OCI-LY3 (cell line): ENCODE measurements at regions not wholly inside any gene's neighbourhood (a gene's known extent, or its start where the extent isn't known, plus 50 kb on each side); places are given as distances from the start of the nearest gene placed in this dataset.

Experiments
- H2AFZ ChIP-seq: fragments of 200-600, 300-600 bp; shearing (Covaris generic); 2 replicates; pipeline ENCODE4 v1.6.0; 2014; ENCODE audit warnings: antibody characterized with exemption, low read depth, low read length
- H3K27ac ChIP-seq: fragments of 200-600, 300-600 bp; sonication (generic); 2 replicates; pipeline ENCODE4 v1.5.1; 2014; ENCODE audit warnings: mild to moderate bottlenecking, low read length, moderate library complexity, mixed read lengths
- H3K27me3 ChIP-seq: fragments of 200-600, 300-600 bp; sonication (generic); 2 replicates; pipeline ENCODE4 v1.6.1; 2014; ENCODE audit warnings: low read depth, low read length, mixed read lengths
- H3K36me3 ChIP-seq: fragments of 200-600, 300-600 bp; sonication (generic); replicated peaks from 2 replicates; pipeline ENCODE3; 2014; ENCODE audit warnings: low read depth, low read length, mixed read lengths
- H3K4me1 ChIP-seq: fragments of 300-600, 200-600 bp; sonication (generic); 2 replicates; pipeline ENCODE4 v1.6.1; 2014; ENCODE audit warnings: low read length, mixed read lengths
- H3K4me2 ChIP-seq: fragments of 200-600, 300-600 bp; sonication (generic); 2 replicates; pipeline ENCODE4 v1.6.1; 2014; ENCODE audit warnings: low read length, mixed read lengths
- H3K4me3 ChIP-seq: fragments of 300-600, 200-600 bp; sonication (generic); 2 replicates; pipeline ENCODE4 v1.5.1; 2014; ENCODE audit warnings: antibody characterized with exemption, mild to moderate bottlenecking, low read length, moderate library complexity
- H3K79me2 ChIP-seq: fragments of 300-600, 200-600 bp; shearing (Covaris generic); 2 replicates; pipeline ENCODE4 v1.6.1; 2014; ENCODE audit warnings: mild to moderate bottlenecking, low read length, mixed read lengths
- H3K9ac ChIP-seq: fragments of 300-600, 200-600 bp; shearing (Covaris generic); 2 replicates; pipeline ENCODE4 v1.6.0; 2014; ENCODE audit warnings: mild to moderate bottlenecking, low read length, moderate library complexity
- H3K9me3 ChIP-seq: fragments of 200-600, 300-600 bp; shearing (Covaris generic); 2 replicates; pipeline ENCODE4 v1.6.1; 2014; ENCODE audit warnings: low read length, mixed read lengths; ENCODE audit not compliant: insufficient read depth
- H4K20me1 ChIP-seq: fragments of 200-600, 300-600 bp; sonication (generic); 2 replicates; pipeline ENCODE4 v1.6.1; 2016; ENCODE audit warnings: low read length, mixed read lengths; ENCODE audit not compliant: insufficient read depth
- CTCF ChIP-seq: fragments of 200-600, 300-600 bp; sonication (generic); IDR thresholded peaks from 2 replicates; pipeline ENCODE4 v1.5.1; 2014; ENCODE audit warnings: antibody characterized with exemption, low read length, low read depth
- EZH2phosphoT487 ChIP-seq: fragments of 200-600 bp; shearing (Covaris generic); IDR thresholded peaks from 2 replicates; pipeline ENCODE4 v1.6.1; 2018; ENCODE audit warnings: antibody characterized with exemption, mixed run types, low read depth

GRCh38 chr1:29884740-29885139 is 648.4 kb downstream of the PTPRU start:
- no peaks in the 10 kb centered on the region for H3K36me3 ChIP-seq
- no peak overlapping the region for H3K4me2 ChIP-seq
- no peak overlapping the region for H3K9ac ChIP-seq
- H3K79me2 ChIP-seq, result no peaks in the 10 kb centered on the region
- no peaks in the 10 kb centered on the region for H3K4me1 ChIP-seq
- H4K20me1 ChIP-seq, result no peaks in the 10 kb centered on the region
- TF ChIP-seq EZH2phosphoT487 (no peak), CTCF (no peak)
- H3K9me3 ChIP-seq, result no peaks in the 10 kb centered on the region
- H2AFZ ChIP-seq, result no peak overlapping the region
- H3K27ac ChIP-seq, result no peak overlapping the region
- H3K4me3 ChIP-seq, result no peak overlapping the region
- H3K27me3 ChIP-seq, result no peaks in the 10 kb centered on the region

- Histone ChIP-seq H3K36me3 (no peaks in the 10 kb centered on the region), H3K9me3 (no peaks in the 10 kb centered on the region), H3K79me2 (no peaks in the 10 kb centered on the region), H3K4me2 (no peak overlapping the region), H4K20me1 (no peaks in the 10 kb centered on the region), H3K27ac (no peak overlapping the region), H3K4me3 (no peak overlapping the region), H3K9ac (no peak overlapping the region), H2AFZ (no peak overlapping the region), H3K4me1 (no peaks in the 10 kb centered on the region), H3K27me3 (no peaks in the 10 kb centered on the region)
- TF ChIP-seq CTCF (no peak), EZH2phosphoT487 (no peak)
Measured at GRCh38 chr1:29883986-29884385, 647.7 kb downstream of the PTPRU start.

- Histone ChIP-seq H3K4me3 (no peak overlapping the region), H3K27ac (no peak overlapping the region), H3K9me3 (no peaks in the 10 kb centered on the region), H3K9ac (no peak overlapping the region), H3K36me3 (no peaks in the 10 kb centered on the region), H2AFZ (no peak overlapping the region), H3K27me3 (no peaks in the 10 kb centered on the region), H3K4me1 (no peaks in the 10 kb centered on the region), H3K4me2 (no peak overlapping the region), H4K20me1 (no peaks in the 10 kb centered on the region), H3K79me2 (no peaks in the 10 kb centered on the region)
- TF ChIP-seq EZH2phosphoT487, result no peak
- TF ChIP-seq CTCF, result no peak
Measured at GRCh38 chr1:29883411-29883832, 647.1 kb downstream of the PTPRU start.

GRCh38 chr1:29880556-29880955 is 644.2 kb downstream of the PTPRU start:
- no peak for TF ChIP-seq EZH2phosphoT487
- TF ChIP-seq CTCF, result no peak
- Histone ChIP-seq H3K4me1 (no peaks in the 10 kb centered on the region), H3K36me3 (no peaks in the 10 kb centered on the region), H2AFZ (no peak overlapping the region), H3K9ac (no peak overlapping the region), H3K79me2 (no peaks in the 10 kb centered on the region), H4K20me1 (no peaks in the 10 kb centered on the region), H3K27ac (no peak overlapping the region), H3K4me3 (no peak overlapping the region), H3K27me3 (no peaks in the 10 kb centered on the region), H3K9me3 (no peaks in the 10 kb centered on the region), H3K4me2 (no peak overlapping the region)
